ENCODE measurements at regions not wholly inside any gene's neighbourhood (a gene's known extent, or its start where the extent isn't known, plus 50 kb on each side); places are given as distances from the start of the nearest gene placed in this dataset.

GRCh38 chr2:12173943-12174340 lies 427.5 kb downstream of the LPIN1 start:
- Histone ChIP-seq H3K4me3 (no peak overlapping the region), H3K4me1 (ENCODE audit: low read depth) (peaks cover 5% of the 10 kb centered on the region), H3K36me3 (ENCODE audit: low read depth) (no peaks in the 10 kb centered on the region), H3K9me3 (no peaks in the 10 kb centered on the region)
- intact Hi-C loops (cut with DNase I, micrococcal nuclease), result no loop called here
- ATAC-seq (no peak), DNase-seq (no peak)
- TF ChIP-seq CTCF (IDR thresholded peaks at IDR 0.05), result no peak

- Histone ChIP-seq H3K36me3 (ENCODE audit: low read depth) (no peaks in the 10 kb centered on the region), H3K4me1 (ENCODE audit: low read depth) (no peaks in the 10 kb centered on the region), H3K4me3 (no peak overlapping the region), H3K9me3 (no peaks in the 10 kb centered on the region)
- ATAC-seq (no peak), DNase-seq (no peak)
- TF ChIP-seq CTCF (IDR thresholded peaks at IDR 0.05), result no peak
- intact Hi-C loops (cut with DNase I, micrococcal nuclease), result no loop called here
Observed at GRCh38 chr2:12175323-12175722, 428.9 kb downstream of the LPIN1 start.

- H3K4me3 ChIP-seq, result no peak overlapping the region
- intact Hi-C loops (cut with DNase I, micrococcal nuclease), result no loop called here
- H3K9me3 ChIP-seq, result no peaks in the 10 kb centered on the region
- no peaks in the 10 kb centered on the region for H3K36me3 ChIP-seq (ENCODE audit: low read depth)
- DNase-seq (peak in 1 of 3 donors; percentile 25), ATAC-seq (peak; percentile 62)
- H3K4me1 ChIP-seq (ENCODE audit: low read depth), result no peaks in the 10 kb centered on the region
- no peak for TF ChIP-seq CTCF (IDR thresholded peaks at IDR 0.05)
Observed at GRCh38 chr2:12176623-12177454, 430.4 kb downstream of the LPIN1 start.

GRCh38 chr2:12177455-12178288 lies 431.2 kb downstream of the LPIN1 start:
- Histone ChIP-seq H3K4me3 (no peak overlapping the region), H3K9me3 (no peaks in the 10 kb centered on the region), H3K36me3 (ENCODE audit: low read depth) (no peaks in the 10 kb centered on the region), H3K4me1 (ENCODE audit: low read depth) (no peaks in the 10 kb centered on the region)
- ATAC-seq, result peak; percentile 67
- DNase-seq, result peak in 1 of 3 donors; percentile 26
- TF ChIP-seq CTCF (IDR thresholded peaks at IDR 0.05), result no peak
- intact Hi-C loops (cut with DNase I, micrococcal nuclease), result no loop called here

GRCh38 chr2:12178289-12179080 lies 432.1 kb downstream of the LPIN1 start:
- intact Hi-C loops (cut with DNase I, micrococcal nuclease), result no loop called here
- no peak for ATAC-seq
- no peak for DNase-seq
- no peaks in the 10 kb centered on the region for H3K9me3 ChIP-seq
- H3K4me1 ChIP-seq (ENCODE audit: low read depth), result no peaks in the 10 kb centered on the region
- H3K4me3 ChIP-seq, result no peak overlapping the region
- H3K36me3 ChIP-seq (ENCODE audit: low read depth), result no peaks in the 10 kb centered on the region
- TF ChIP-seq CTCF (IDR thresholded peaks at IDR 0.05), result no peak

All from mucosa of descending colon (tissue), 3 donors.